Neuronal stem cell (in vitro differentiated cells): ENCODE measurements at regions not wholly inside any gene's neighbourhood (a gene's known extent, or its start where the extent isn't known, plus 50 kb on each side); places are given as distances from the start of the nearest gene placed in this dataset.

Experiments used
- DNase-seq: peaks from one replicate; pipeline ENCODE4 v3.0.0-alpha.2; 2013; ENCODE audit warnings: low spot score
- H2AFZ ChIP-seq: one replicate; pipeline ENCODE4 v1.6.1; 2013; ENCODE audit warnings: mild to moderate bottlenecking, low read length, inconsistent platforms
- H2AK5ac ChIP-seq: 2 replicates; pipeline ENCODE4 v1.6.1; 2013; ENCODE audit warnings: low read depth, mild to moderate bottlenecking, inconsistent platforms, low read length, moderate library complexity, mixed read lengths
- H2BK120ac ChIP-seq: 2 replicates; pipeline ENCODE4 v1.6.1; 2013; ENCODE audit warnings: low read depth, mild to moderate bottlenecking, inconsistent platforms, low read length, moderate library complexity, mixed read lengths
- H2BK12ac ChIP-seq: one replicate; pipeline ENCODE4 v1.6.1; 2013; ENCODE audit warnings: low read length, inconsistent platforms
- H2BK15ac ChIP-seq: 2 replicates; pipeline ENCODE4 v1.6.1; 2013; ENCODE audit warnings: mild to moderate bottlenecking, low read length, inconsistent platforms, mixed read lengths
- H2BK5ac ChIP-seq: one replicate; pipeline ENCODE4 v1.6.1; 2013; ENCODE audit warnings: inconsistent platforms, mild to moderate bottlenecking, low read length, moderate library complexity
- H3K14ac ChIP-seq: one replicate; pipeline ENCODE4 v1.6.1; 2013; ENCODE audit warnings: low read length, inconsistent platforms
- H3K18ac ChIP-seq: 2 replicates; pipeline ENCODE4 v1.6.1; 2013; ENCODE audit warnings: low read length, inconsistent platforms
- H3K23ac ChIP-seq: 2 replicates; pipeline ENCODE4 v1.6.1; 2013; ENCODE audit warnings: low read depth, mild to moderate bottlenecking, mixed read lengths, low read length, inconsistent platforms; ENCODE audit not compliant: poor library complexity
- H3K27ac ChIP-seq: replicated peaks from 3 replicates; pipeline ENCODE4 v1.5.1; 2013; ENCODE audit warnings: low read length, inconsistent platforms
- H3K27me3 ChIP-seq, 3 experiments: 2 replicates each; pipeline ENCODE4 v1.6.1; 2013; ENCODE audit warnings: low read length in 3 of 3, mild to moderate bottlenecking in 2 of 3, inconsistent platforms in 1 of 3, low read depth in 1 of 3, mixed read lengths in 1 of 3, moderate library complexity in 1 of 3; ENCODE audit not compliant: control insufficient read depth in 3 of 3, insufficient read depth in 3 of 3
- H3K36me3 ChIP-seq, 2 donors: replicated peaks in 1 of 2; 2 replicates each; pipeline ENCODE4 v1.6.1; 2013; ENCODE audit warnings: low read length in 2 of 2; ENCODE audit not compliant: control insufficient read depth in 2 of 2, insufficient read depth in 2 of 2
- H3K4ac ChIP-seq: 2 replicates; pipeline ENCODE4 v1.6.1; 2013; ENCODE audit warnings: inconsistent platforms, mild to moderate bottlenecking, low read length, moderate library complexity
- H3K4me1 ChIP-seq, 2 donors: 1 replicate in 1 of 2; 2 replicates in 1 of 2; pipeline ENCODE4 v1.6.1; 2013; ENCODE audit warnings: low read length in 2 of 2, low read depth in 1 of 2; ENCODE audit not compliant: control insufficient read depth in 2 of 2, insufficient read depth in 1 of 2
- H3K4me2 ChIP-seq: one replicate; pipeline ENCODE4 v1.6.1; 2013; ENCODE audit warnings: mild to moderate bottlenecking, low read length, inconsistent platforms; ENCODE audit not compliant: insufficient read depth, poor library complexity, severe bottlenecking
- H3K4me3 ChIP-seq, 2 donors: 2 replicates each; pipeline ENCODE4 v1.5.1; 2013; ENCODE audit warnings: low read length in 2 of 2, mild to moderate bottlenecking in 2 of 2, inconsistent platforms in 1 of 2, moderate library complexity in 1 of 2
- H3K79me1 ChIP-seq: one replicate; pipeline ENCODE4 v1.6.1; 2013; ENCODE audit warnings: low read depth, mild to moderate bottlenecking, inconsistent platforms, low read length, moderate library complexity
- H3K9ac ChIP-seq: one replicate; pipeline ENCODE4 v1.6.1; 2013; ENCODE audit warnings: mild to moderate bottlenecking, low read depth, low read length, inconsistent platforms; ENCODE audit not compliant: poor library complexity
- H3K9me3 ChIP-seq, 2 donors: replicated peaks in 1 of 2; 2 replicates each; pipeline versions ENCODE3 to v1.6.1; 2013; ENCODE audit warnings: low read length in 2 of 2, mild to moderate bottlenecking in 2 of 2, inconsistent platforms in 1 of 2, low read depth in 1 of 2, mixed read lengths in 1 of 2, moderate library complexity in 1 of 2; ENCODE audit not compliant: control insufficient read depth in 2 of 2, insufficient read depth in 1 of 2
- H4K8ac ChIP-seq: one replicate; pipeline ENCODE4 v1.6.1; 2013; ENCODE audit warnings: low read depth, mild to moderate bottlenecking, inconsistent platforms, low read length, moderate library complexity
- H4K91ac ChIP-seq: one replicate; pipeline ENCODE4 v1.6.1; 2013; ENCODE audit warnings: low read length, low read depth, mild to moderate bottlenecking, inconsistent platforms; ENCODE audit not compliant: poor library complexity
- WGBS, 2 donors: extraction: QIAGEN DNeasy Blood & Tissue Kit; methylation state at CpG; one replicate each; pipeline ENCODE4 v1.1.7; 2013; ENCODE audit warnings: missing lambda C conversion rate in 2 of 2, mixed read lengths in 1 of 2; ENCODE audit not compliant: insufficient read length in 2 of 2, insufficient replicate concordance in 1 of 2; ENCODE audit errors: extremely low coverage in 2 of 2; 5-methylcytosine and 5-hydroxymethylcytosine counted together

DNA sequence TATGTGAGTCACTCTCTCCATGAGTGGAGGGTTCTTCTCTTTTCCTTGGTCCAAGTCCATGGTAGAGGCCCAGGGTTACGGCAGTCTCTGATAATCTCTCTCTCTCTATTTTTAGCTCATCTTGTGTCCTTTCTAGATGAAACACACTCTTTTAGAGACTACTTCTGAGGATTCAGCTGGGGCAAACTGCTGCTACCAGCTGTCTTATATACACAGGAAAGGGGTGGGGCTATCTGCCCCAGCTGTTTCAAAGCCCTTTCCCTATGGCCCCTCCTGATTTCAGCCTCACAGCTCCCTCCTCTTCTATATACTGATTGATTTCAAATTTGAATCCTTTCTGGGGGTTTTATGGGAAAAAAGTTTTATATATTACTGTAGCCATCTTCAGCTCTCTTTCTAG, 324.8 kb downstream of the RWDD3 start:
- H3K9ac ChIP-seq: no peak overlapping the region
- WGBS, 2 donors: no CpG with 5 or more reads among the region's 1 CpG
- H3K14ac ChIP-seq: no peak overlapping the region

DNA sequence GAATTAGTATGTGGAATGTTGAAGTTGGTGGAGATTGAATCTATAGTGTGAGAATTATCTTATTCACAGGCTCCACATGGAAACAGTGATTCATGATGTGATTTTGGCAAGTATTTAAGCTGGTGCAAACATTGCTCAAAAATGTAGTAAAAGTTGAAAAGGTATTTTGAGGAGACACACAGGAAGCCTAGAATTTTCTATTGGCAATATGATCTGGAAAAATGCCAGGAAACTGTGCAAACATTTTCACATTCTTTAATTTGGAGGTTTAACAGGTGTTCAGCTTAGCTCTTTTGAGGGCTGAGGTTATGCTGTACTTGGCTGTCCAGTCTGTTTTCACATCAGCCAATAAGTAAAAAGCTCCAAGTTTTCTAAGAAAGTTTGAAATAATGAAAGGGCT, 327.3 kb downstream of the RWDD3 start:
- Histone ChIP-seq H3K4me2 (no peak overlapping the region), H2AK5ac (no peak overlapping the region), H3K79me1 (no peaks in the 10 kb centered on the region), H3K36me3 (no peaks in the 10 kb centered on the region), H3K9ac (no peak overlapping the region), H3K23ac (no peak overlapping the region), H3K27ac (no peak overlapping the region), H2BK5ac (no peak overlapping the region), H3K9me3 (no peaks in the 10 kb centered on the region), H2BK120ac (no peak overlapping the region), H4K91ac (no peak overlapping the region), H2AFZ (no peak overlapping the region), H3K27me3 (no peaks in the 10 kb centered on the region), H3K14ac (no peak overlapping the region), H4K8ac (no peak overlapping the region), H3K18ac (no peak overlapping the region), H2BK12ac (no peak overlapping the region), H3K4ac (no peak overlapping the region), H3K4me3 (no peak overlapping the region), H2BK15ac (no peak overlapping the region), H3K4me1 (no peaks in the 10 kb centered on the region)
- DNase-seq: no peak

More for the DNA sequence above, 324.8 kb downstream of the RWDD3 start:
- Histone ChIP-seq H2BK5ac (no peak overlapping the region), H3K36me3 (no peaks in the 10 kb centered on the region), H2BK120ac (no peak overlapping the region), H3K4ac (no peak overlapping the region), H2AFZ (no peak overlapping the region), H3K79me1 (no peaks in the 10 kb centered on the region), H2AK5ac (no peak overlapping the region), H3K27ac (no peak overlapping the region), H3K4me1 (no peaks in the 10 kb centered on the region), H3K18ac (no peak overlapping the region), H2BK15ac (no peak overlapping the region), H2BK12ac (no peak overlapping the region), H3K27me3 (no peaks in the 10 kb centered on the region), H4K8ac (no peak overlapping the region), H3K4me3 (no peak overlapping the region), H3K4me2 (no peak overlapping the region), H3K9me3 (no peaks in the 10 kb centered on the region), H4K91ac (no peak overlapping the region), H3K23ac (no peak overlapping the region)
- no peak for DNase-seq

DNA sequence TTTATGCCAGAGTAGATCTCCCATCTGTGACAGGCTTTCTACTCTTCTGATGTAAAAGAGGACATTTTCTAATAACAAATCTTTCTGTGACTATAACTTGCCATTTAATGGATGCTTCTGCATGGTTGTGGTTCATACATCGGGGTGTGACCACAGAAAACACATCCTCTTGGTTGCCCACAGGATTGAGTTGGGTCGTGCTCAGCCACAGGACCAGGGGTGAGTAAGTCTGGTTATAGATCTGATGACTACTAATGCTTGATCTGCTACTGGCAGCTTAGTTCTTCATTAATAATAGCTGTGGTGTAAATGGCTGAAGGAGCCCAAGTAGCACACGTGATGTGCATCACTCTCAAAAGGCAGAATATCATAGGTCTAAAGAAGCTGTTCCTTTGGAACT, 328.2 kb downstream of the RWDD3 start:
- H3K27me3 ChIP-seq: no peaks in the 10 kb centered on the region
- H4K91ac ChIP-seq: no peak overlapping the region
- WGBS, 2 donors: no CpG with 5 or more reads among the region's 3 CpGs
- H3K79me1 ChIP-seq: no peaks in the 10 kb centered on the region
- no peak overlapping the region for H3K23ac ChIP-seq
- H2BK12ac ChIP-seq: no peak overlapping the region
- no peak overlapping the region for H2BK15ac ChIP-seq
- no peak overlapping the region for H2AK5ac ChIP-seq
- H3K9ac ChIP-seq: no peak overlapping the region
- H3K36me3 ChIP-seq: no peaks in the 10 kb centered on the region
- no peak overlapping the region for H3K14ac ChIP-seq
- no peak overlapping the region for H2BK5ac ChIP-seq
- DNase-seq: no peak
- H3K4ac ChIP-seq: no peak overlapping the region
- H3K18ac ChIP-seq: no peak overlapping the region
- no peak overlapping the region for H3K27ac ChIP-seq
- no peaks in the 10 kb centered on the region for H3K4me1 ChIP-seq
- H3K4me2 ChIP-seq: no peak overlapping the region
- no peak overlapping the region for H2AFZ ChIP-seq
- H3K4me3 ChIP-seq: no peak overlapping the region
- H2BK120ac ChIP-seq: no peak overlapping the region
- no peaks in the 10 kb centered on the region for H3K9me3 ChIP-seq
- H4K8ac ChIP-seq: no peak overlapping the region

DNA sequence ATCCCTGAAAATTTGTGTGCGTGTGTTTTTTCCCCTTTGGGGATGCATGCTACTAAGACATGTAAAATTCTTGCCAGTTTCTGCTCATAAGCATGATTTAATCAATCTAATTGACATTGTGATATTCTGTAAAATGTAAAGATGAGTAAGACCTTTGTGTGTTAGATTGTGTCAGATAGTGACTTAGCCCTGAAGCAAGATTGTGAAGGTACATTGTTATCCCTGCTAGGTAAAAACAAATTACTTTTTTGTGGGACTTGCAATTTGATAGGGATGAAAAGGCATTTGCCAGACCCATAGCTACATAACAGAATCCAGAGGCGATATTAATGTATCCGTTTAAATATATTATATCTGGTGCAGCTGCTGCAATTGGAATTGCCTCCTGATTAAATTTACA, 338.0 kb downstream of the RWDD3 start:
- Histone ChIP-seq H2AFZ (no peak overlapping the region), H2BK5ac (no peak overlapping the region), H3K4me1 (no peaks in the 10 kb centered on the region), H3K36me3 (no peaks in the 10 kb centered on the region), H4K8ac (no peak overlapping the region), H4K91ac (no peak overlapping the region), H2BK15ac (no peak overlapping the region), H3K9me3 (no peaks in the 10 kb centered on the region), H3K9ac (no peak overlapping the region), H3K4ac (no peak overlapping the region), H3K14ac (no peak overlapping the region), H3K27me3 (no peaks in the 10 kb centered on the region), H3K79me1 (no peaks in the 10 kb centered on the region), H2AK5ac (no peak overlapping the region), H3K23ac (no peak overlapping the region), H3K4me2 (no peak overlapping the region), H3K27ac (no peak overlapping the region), H3K4me3 (no peak overlapping the region), H2BK120ac (no peak overlapping the region), H2BK12ac (no peak overlapping the region), H3K18ac (no peak overlapping the region)
- WGBS, 2 donors: no CpG with 5 or more reads among the region's 3 CpGs
- no peak for DNase-seq
